Fibroblast of skin of scalp (primary cell): ENCODE measurements at regions not wholly inside any gene's neighbourhood (a gene's known extent, or its start where the extent isn't known, plus 50 kb on each side); places are given as distances from the start of the nearest gene placed in this dataset.
"Not testable (repeated sequence)": the region's sequence is repeated elsewhere in the genome, so short reads cannot be mapped to it uniquely, and the experiment has no call there.

Experiments
- DNase-seq: peaks from one replicate; pipeline ENCODE4 v3.0.0-alpha.2; 2013

GRCh38 chr2:35538796-35539195 is 816.8 kb upstream of the CRIM1 start:
- no peak for DNase-seq

GRCh38 chr2:35530615-35531135 is 824.9 kb upstream of the CRIM1 start:
- no peak for DNase-seq

GRCh38 chr2:35526741-35527140 is 828.8 kb upstream of the CRIM1 start:
- DNase-seq = no peak

- no peak for DNase-seq
These were observed 833.1 kb upstream of the CRIM1 start for GRCh38 chr2:35522450-35522849.

GRCh38 chr2:35510636-35511035 is 844.9 kb upstream of the CRIM1 start:
- no peak for DNase-seq

GRCh38 chr2:35508601-35509000 is 847.0 kb upstream of the CRIM1 start:
- DNase-seq = no peak

- DNase-seq = no peak
These were observed 851.2 kb upstream of the CRIM1 start for GRCh38 chr2:35504419-35504818.

GRCh38 chr2:35503738-35504199 is 851.8 kb upstream of the CRIM1 start:
- DNase-seq = no peak

GRCh38 chr2:35503311-35503710 is 852.3 kb upstream of the CRIM1 start:
- DNase-seq = no peak

- DNase-seq = no peak
These were observed 854.5 kb upstream of the CRIM1 start for GRCh38 chr2:35501076-35501475.

- no peak for DNase-seq
These were observed 859.6 kb upstream of the CRIM1 start for GRCh38 chr2:35496022-35496421.

GRCh38 chr2:35495182-35495581 is 860.4 kb upstream of the CRIM1 start:
- DNase-seq = no peak

- not testable (repeated sequence) for DNase-seq
These were observed 877.5 kb upstream of the CRIM1 start for GRCh38 chr2:35478121-35478520.

GRCh38 chr2:35468245-35468644 is 887.3 kb upstream of the CRIM1 start:
- DNase-seq = peak; percentile 29

- peak; percentile 37 for DNase-seq
These were observed 891.6 kb upstream of the CRIM1 start for GRCh38 chr2:35463805-35464596.

- DNase-seq = peak; percentile 83
These were observed 893.2 kb upstream of the CRIM1 start for GRCh38 chr2:35462226-35462998.

- DNase-seq = no peak
These were observed 894.2 kb upstream of the CRIM1 start for GRCh38 chr2:35461406-35461805.

GRCh38 chr2:35454966-35455638 is 900.5 kb upstream of the CRIM1 start:
- DNase-seq = no peak

GRCh38 chr2:35447821-35448220 is 907.8 kb upstream of the CRIM1 start:
- DNase-seq = no peak

- no peak for DNase-seq
These were observed 908.4 kb upstream of the CRIM1 start for GRCh38 chr2:35447215-35447614.

GRCh38 chr2:35443087-35443486 is 912.5 kb upstream of the CRIM1 start:
- DNase-seq = no peak

- DNase-seq = not testable (repeated sequence)
These were observed 914.0 kb upstream of the CRIM1 start for GRCh38 chr2:35441575-35441974.

- DNase-seq = not testable (repeated sequence)
These were observed 915.3 kb upstream of the CRIM1 start for GRCh38 chr2:35440308-35440707.
